ENCODE measurements at regions not wholly inside any gene's neighbourhood (a gene's known extent, or its start where the extent isn't known, plus 50 kb on each side); places are given as distances from the start of the nearest gene placed in this dataset.

DNA sequence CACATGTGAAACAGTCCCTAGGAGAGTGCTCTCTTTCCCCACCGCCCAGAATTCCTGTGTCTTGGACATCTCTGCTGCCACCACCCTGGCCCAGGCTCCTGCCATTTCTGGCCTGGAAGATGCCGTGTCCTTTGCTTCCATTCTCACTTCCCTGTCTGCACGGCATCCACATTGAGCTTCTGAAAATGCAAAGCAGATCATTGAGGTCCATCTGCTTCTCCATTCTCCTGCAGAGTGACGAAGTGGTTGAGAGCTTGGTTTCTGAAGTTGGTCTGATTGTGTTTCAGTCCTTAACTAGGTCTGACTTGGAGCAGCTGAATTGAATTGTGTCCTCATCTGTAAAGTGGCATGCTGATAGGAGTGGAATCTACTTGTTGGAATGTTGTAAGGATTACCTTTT, 98.7 kb upstream of the MGAT5 start:
- no peak overlapping the region for H3K4me3 ChIP-seq (ENCODE audit: low read depth, low read length, poor library complexity, severe bottlenecking)
- no peaks in the 10 kb centered on the region for H3K27me3 ChIP-seq (replicated peaks; ENCODE audit: insufficient read depth, low read depth, low read length, poor library complexity)
- intact Hi-C loops (cut with micrococcal nuclease; ENCODE audit: unreplicated experiment), result no loop called here
- POLR2A ChIA-PET (ENCODE audit: low non-redundant PET), result no interaction called here
- no TSS peak for BruUV-seq (replicated peaks)
- TF ChIP-seq, protein P1, sequence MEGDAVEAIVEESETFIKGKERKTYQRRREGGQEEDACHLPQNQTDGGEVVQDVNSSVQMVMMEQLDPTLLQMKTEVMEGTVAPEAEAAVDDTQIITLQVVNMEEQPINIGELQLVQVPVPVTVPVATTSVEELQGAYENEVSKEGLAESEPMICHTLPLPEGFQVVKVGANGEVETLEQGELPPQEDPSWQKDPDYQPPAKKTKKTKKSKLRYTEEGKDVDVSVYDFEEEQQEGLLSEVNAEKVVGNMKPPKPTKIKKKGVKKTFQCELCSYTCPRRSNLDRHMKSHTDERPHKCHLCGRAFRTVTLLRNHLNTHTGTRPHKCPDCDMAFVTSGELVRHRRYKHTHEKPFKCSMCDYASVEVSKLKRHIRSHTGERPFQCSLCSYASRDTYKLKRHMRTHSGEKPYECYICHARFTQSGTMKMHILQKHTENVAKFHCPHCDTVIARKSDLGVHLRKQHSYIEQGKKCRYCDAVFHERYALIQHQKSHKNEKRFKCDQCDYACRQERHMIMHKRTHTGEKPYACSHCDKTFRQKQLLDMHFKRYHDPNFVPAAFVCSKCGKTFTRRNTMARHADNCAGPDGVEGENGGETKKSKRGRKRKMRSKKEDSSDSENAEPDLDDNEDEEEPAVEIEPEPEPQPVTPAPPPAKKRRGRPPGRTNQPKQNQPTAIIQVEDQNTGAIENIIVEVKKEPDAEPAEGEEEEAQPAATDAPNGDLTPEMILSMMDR (conservative IDR thresholded peaks at IDR 0.05; ENCODE audit: low read depth, low read length), result no peak
- TF ChIP-seq EZH2 (IDR thresholded peaks at IDR 0.05; ENCODE audit: borderline replicate concordance, low read depth, low read length, poor library complexity, severe bottlenecking), result no peak
- DNase-seq (ENCODE audit: low spot score), result no peak
- no peaks in the 10 kb centered on the region for H3K36me3 ChIP-seq (ENCODE audit: insufficient read depth, low read length, poor library complexity, severe bottlenecking)
- no peaks in the 10 kb centered on the region for H3K9me3 ChIP-seq (ENCODE audit: low read depth, low read length, poor library complexity, severe bottlenecking)
- no peaks in the 10 kb centered on the region for H3K4me1 ChIP-seq (ENCODE audit: insufficient read depth, low read length, poor library complexity, severe bottlenecking)
- CTCF ChIA-PET, result no interaction called here
- H3K27ac ChIP-seq (ENCODE audit: low read depth, low read length, poor library complexity, severe bottlenecking), result no peak overlapping the region

DNA sequence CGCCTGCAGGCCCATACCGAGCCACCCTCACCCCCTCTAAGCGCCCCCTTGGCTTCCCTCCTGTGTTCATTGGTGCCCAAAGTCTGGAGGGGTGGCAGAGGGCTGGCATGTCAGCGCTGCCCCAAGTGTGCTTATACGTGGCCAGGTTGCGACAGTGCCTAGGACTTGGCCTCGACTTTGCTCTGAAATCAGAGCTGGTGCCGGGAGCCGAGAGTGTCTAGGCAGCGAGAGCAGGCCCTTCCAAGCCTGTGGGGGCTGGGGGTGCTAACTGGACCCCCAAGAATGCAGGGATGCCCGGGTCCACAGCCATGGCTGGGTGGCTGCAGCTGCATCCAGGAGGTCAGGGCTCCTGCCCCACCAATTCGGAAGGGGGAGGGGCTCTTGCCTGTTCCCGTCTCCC, 95.6 kb upstream of the MGAT5 start:
- Histone ChIP-seq H3K9me3 (ENCODE audit: low read depth, low read length, poor library complexity, severe bottlenecking) (no peaks in the 10 kb centered on the region), H3K36me3 (ENCODE audit: insufficient read depth, low read length, poor library complexity, severe bottlenecking) (no peaks in the 10 kb centered on the region), H3K4me1 (ENCODE audit: insufficient read depth, low read length, poor library complexity, severe bottlenecking) (no peaks in the 10 kb centered on the region), H3K27me3 (replicated peaks; ENCODE audit: insufficient read depth, low read depth, low read length, poor library complexity) (no peaks in the 10 kb centered on the region), H3K4me3 (ENCODE audit: low read depth, low read length, poor library complexity, severe bottlenecking) (no peak overlapping the region), H3K27ac (ENCODE audit: low read depth, low read length, poor library complexity, severe bottlenecking) (no peak overlapping the region)
- ChIA-PET POLR2A (ENCODE audit: low non-redundant PET) (no interaction called here), CTCF (no interaction called here)
- BruUV-seq (replicated peaks), result no TSS peak
- intact Hi-C loops (cut with micrococcal nuclease; ENCODE audit: unreplicated experiment), result no loop called here
- no peak for DNase-seq (ENCODE audit: low spot score)
- TF ChIP-seq, protein P1 (conservative IDR thresholded peaks at IDR 0.05; ENCODE audit: low read depth, low read length), result no peak
- no peak for TF ChIP-seq EZH2 (IDR thresholded peaks at IDR 0.05; ENCODE audit: borderline replicate concordance, low read depth, low read length, poor library complexity, severe bottlenecking)

DNA sequence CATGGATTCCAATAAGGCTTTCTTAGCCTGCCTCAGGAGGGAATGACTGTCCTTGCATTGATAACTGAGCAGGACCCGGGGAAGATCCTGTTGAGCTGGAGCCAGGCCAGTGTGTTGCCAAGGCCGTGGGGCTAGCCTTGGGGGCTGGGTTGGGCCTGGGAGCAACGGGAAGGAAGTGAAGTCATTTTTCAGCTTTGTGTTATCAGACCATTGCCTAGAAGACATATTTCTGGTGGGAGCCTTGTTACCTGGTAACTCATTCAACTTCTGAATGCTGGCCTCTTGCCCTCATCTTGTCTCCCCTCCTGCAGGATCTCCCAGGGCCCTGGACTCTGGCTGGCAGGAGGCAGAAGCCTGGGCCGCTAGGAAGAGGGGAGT, 92.7 kb upstream of the MGAT5 start:
- DNase-seq (ENCODE audit: low spot score), result no peak
- H3K4me3 ChIP-seq (ENCODE audit: low read depth, low read length, poor library complexity, severe bottlenecking), result no peak overlapping the region
- no peak for TF ChIP-seq EZH2 (IDR thresholded peaks at IDR 0.05; ENCODE audit: borderline replicate concordance, low read depth, low read length, poor library complexity, severe bottlenecking)
- TF ChIP-seq, protein P1 (conservative IDR thresholded peaks at IDR 0.05; ENCODE audit: low read depth, low read length), result no peak
- BruUV-seq (replicated peaks), result no TSS peak
- ChIA-PET POLR2A (ENCODE audit: low non-redundant PET) (no interaction called here), CTCF (no interaction called here)
- H3K27ac ChIP-seq (ENCODE audit: low read depth, low read length, poor library complexity, severe bottlenecking), result no peak overlapping the region
- no peaks in the 10 kb centered on the region for H3K27me3 ChIP-seq (replicated peaks; ENCODE audit: insufficient read depth, low read depth, low read length, poor library complexity)
- H3K4me1 ChIP-seq (ENCODE audit: insufficient read depth, low read length, poor library complexity, severe bottlenecking), result no peaks in the 10 kb centered on the region
- intact Hi-C loops (cut with micrococcal nuclease; ENCODE audit: unreplicated experiment), result no loop called here
- no peaks in the 10 kb centered on the region for H3K9me3 ChIP-seq (ENCODE audit: low read depth, low read length, poor library complexity, severe bottlenecking)
- H3K36me3 ChIP-seq (ENCODE audit: insufficient read depth, low read length, poor library complexity, severe bottlenecking), result no peaks in the 10 kb centered on the region

All from A673 (cell line).